Kidney tubule cell (primary cell): ENCODE measurements at regions not wholly inside any gene's neighbourhood (a gene's known extent, or its start where the extent isn't known, plus 50 kb on each side); places are given as distances from the start of the nearest gene placed in this dataset.

Experiments
- DNase-seq: peaks from one replicate; pipeline ENCODE4 v3.0.0-alpha.2; 2018; ENCODE audit warnings: low spot score

- no peak for DNase-seq
Observed at GRCh38 chr1:183711741-183712361, 58.7 kb upstream of the APOBEC4 start.

- no peak for DNase-seq
Observed at GRCh38 chr1:183711165-183711682, 58.1 kb upstream of the APOBEC4 start.

- DNase-seq = no peak
Observed at GRCh38 chr1:183710734-183711133, 57.6 kb upstream of the APOBEC4 start.

GRCh38 chr1:183710333-183710732 lies 57.2 kb upstream of the APOBEC4 start:
- DNase-seq = no peak

- DNase-seq = no peak
Observed at GRCh38 chr1:183704131-183704530, 51.0 kb upstream of the APOBEC4 start.
